GM23338 (cell line): ENCODE measurements at regions not wholly inside any gene's neighbourhood (a gene's known extent, or its start where the extent isn't known, plus 50 kb on each side); places are given as distances from the start of the nearest gene placed in this dataset.

Source experiments
- ATAC-seq: fragments of 200-7000 bp; cut with Tn5 transposase; 3 replicates; pipeline ENCODE4 v1.9.1; 2020
- DNase-seq: peaks from one replicate; pipeline ENCODE4 v3.0.0-alpha.2; 2015; ENCODE audit warnings: low spot score
- H2AFZ ChIP-seq: fragments of 200-600 bp; sonication (generic); 2 replicates; pipeline ENCODE4 v1.8.0; 2016; ENCODE audit warnings: antibody characterized with exemption, mild to moderate bottlenecking, moderate library complexity
- H3F3A ChIP-seq: fragments of 200-600 bp; sonication (generic); replicated peaks from 2 replicates; pipeline ENCODE4 v1.8.0; 2017; ENCODE audit warnings: antibody characterized with exemption, mixed run types, low read depth
- H3K27ac ChIP-seq: fragments of 200-600 bp; sonication (generic); 2 replicates; pipeline ENCODE4 v1.6.1; 2016; ENCODE audit warnings: low read depth
- H3K27me3 ChIP-seq: fragments of 200-600 bp; sonication (generic); 2 replicates; pipeline ENCODE4 v1.8.0; 2016; ENCODE audit warnings: mild to moderate bottlenecking, mixed run types, moderate library complexity; ENCODE audit not compliant: insufficient read depth
- H3K36me3 ChIP-seq: fragments of 200-600 bp; sonication (generic); 2 replicates; pipeline ENCODE4 v1.8.0; 2016; ENCODE audit warnings: mild to moderate bottlenecking; ENCODE audit not compliant: insufficient read depth
- H3K4me1 ChIP-seq: fragments of 200-600 bp; sonication (generic); 2 replicates; pipeline ENCODE4 v1.8.0; 2016; ENCODE audit warnings: mild to moderate bottlenecking, moderate library complexity; ENCODE audit not compliant: insufficient read depth
- H3K4me2 ChIP-seq: fragments of 200-600 bp; sonication (generic); 2 replicates; pipeline ENCODE4 v1.7.1; 2017; ENCODE audit warnings: mixed run types
- H3K4me3 ChIP-seq: fragments of 200-600 bp; sonication (generic); 2 replicates; pipeline ENCODE4 v1.6.1; 2016; ENCODE audit warnings: mixed run types
- H3K79me2 ChIP-seq: fragments of 200-600 bp; sonication (generic); replicated peaks from 2 replicates; pipeline ENCODE4 v1.8.0; 2017; ENCODE audit warnings: mild to moderate bottlenecking; ENCODE audit not compliant: insufficient read depth
- H3K9me2 ChIP-seq: fragments of 200-600 bp; sonication (generic); 2 replicates; pipeline ENCODE4 v1.8.0; 2017; ENCODE audit not compliant: insufficient read depth
- H4K20me1 ChIP-seq: fragments of 200-600 bp; sonication (generic); replicated peaks from 2 replicates; pipeline ENCODE4 v1.8.0; 2017; ENCODE audit warnings: mild to moderate bottlenecking; ENCODE audit not compliant: insufficient read depth
- H3K27ac Mint-ChIP-seq: 2 replicates; pipeline ENCODE4 v1.8.0; 2020; ENCODE audit warnings: inconsistent platforms, mild to moderate bottlenecking, moderate library complexity, mixed read lengths
- H3K27me3 Mint-ChIP-seq: 3 replicates; pipeline ENCODE4 v1.8.0; 2022; ENCODE audit warnings: low read depth, mild to moderate bottlenecking, moderate library complexity, mixed read lengths, inconsistent platforms; ENCODE audit not compliant: insufficient read depth, poor library complexity
- H3K36me3 Mint-ChIP-seq: 3 replicates; pipeline ENCODE4 v1.8.0; 2021; ENCODE audit warnings: low read depth, mild to moderate bottlenecking, inconsistent platforms, moderate library complexity, mixed read lengths
- H3K4me1 Mint-ChIP-seq: 3 replicates; pipeline ENCODE4 v1.8.0; 2020; ENCODE audit warnings: mild to moderate bottlenecking, inconsistent platforms, mixed read lengths
- H3K4me3 Mint-ChIP-seq: 3 replicates; pipeline ENCODE4 v1.8.0; 2021; ENCODE audit warnings: moderate library complexity, mild to moderate bottlenecking, inconsistent platforms, mixed read lengths
- H3K9me3 Mint-ChIP-seq: 3 replicates; pipeline ENCODE4 v1.8.0; 2020; ENCODE audit warnings: moderate library complexity, mild to moderate bottlenecking, inconsistent platforms, mixed read lengths
- EZH2 ChIP-seq: fragments of 200-600 bp; sonication (generic); IDR thresholded peaks from one replicate; pipeline ENCODE4 v1.8.0; 2017; ENCODE audit warnings: antibody characterized with exemption, mild to moderate bottlenecking, low read depth; ENCODE audit not compliant: unreplicated experiment
- EZH2phosphoT487 ChIP-seq: fragments of 200-600 bp; sonication (generic); IDR thresholded peaks from one replicate; pipeline ENCODE4 v1.8.1; 2018; ENCODE audit warnings: antibody characterized with exemption; ENCODE audit not compliant: unreplicated experiment
- JUNB ChIP-seq: IDR thresholded peaks from one replicate; pipeline ENCODE4 v1.6.1; 2016; ENCODE audit warnings: antibody characterized with exemption; ENCODE audit not compliant: unreplicated experiment
- POLR2AphosphoS5 ChIP-seq: IDR thresholded peaks from 2 replicates; pipeline ENCODE4 v1.6.1; 2016; ENCODE audit warnings: antibody characterized with exemption, low read depth
- STAT1 ChIP-seq: IDR thresholded peaks from one replicate; pipeline ENCODE4 v1.6.1; 2016; ENCODE audit warnings: antibody characterized with exemption; ENCODE audit not compliant: unreplicated experiment
- ZNF114 ChIP-seq: fragments of 250-450 bp; sonication (Bioruptor Pico); IDR thresholded peaks from 2 replicates; pipeline ENCODE4 v1.5.0; 2020; ENCODE audit warnings: mild to moderate bottlenecking, moderate library complexity
- ZNF331 ChIP-seq: fragments of 250-450 bp; sonication (Bioruptor Pico); IDR thresholded peaks from 2 replicates; pipeline ENCODE4 v1.5.0; 2020; ENCODE audit warnings: low read depth, mild to moderate bottlenecking, moderate library complexity
- TF ChIP-seq, protein P1 (sequence below): IDR thresholded peaks from 2 replicates; pipeline ENCODE4 v1.6.1; 2016; ENCODE audit warnings: antibody characterized with exemption
- TF ChIP-seq, protein P2 (sequence below): IDR thresholded peaks from one replicate; pipeline ENCODE4 v1.6.1; 2018; ENCODE audit warnings: antibody characterized with exemption; ENCODE audit not compliant: unreplicated experiment
- TF ChIP-seq, protein P3 (sequence below), 2 experiments: fragments of 200-600 bp in 1 of 2; sonication (generic) in 1 of 2; conservative IDR thresholded peaks; 2 replicates each; pipeline versions ENCODE4 v1.5.1 to v1.6.1; 2016 to 2017; ENCODE audit warnings: antibody characterized with exemption in 2 of 2, low read depth in 2 of 2, mild to moderate bottlenecking in 2 of 2, moderate library complexity in 1 of 2

DNA sequence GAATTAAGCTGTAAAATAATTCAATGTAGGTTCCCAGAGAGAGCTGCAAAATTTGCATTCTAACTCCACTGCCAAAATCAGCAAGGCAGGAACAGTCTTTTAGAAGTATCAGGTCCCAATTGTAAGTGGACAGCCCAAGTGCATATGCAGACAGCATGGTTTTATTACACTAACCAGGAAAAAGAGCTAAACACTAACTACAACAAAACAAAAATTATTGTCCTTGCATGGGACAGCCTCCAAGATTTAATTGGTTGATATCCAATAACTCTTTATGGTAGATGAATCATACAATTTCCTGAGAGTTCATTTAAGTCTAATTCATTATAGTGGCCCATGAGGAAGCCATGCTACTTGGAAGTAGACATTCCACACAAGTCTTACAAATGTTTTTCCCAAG, 154.3 kb upstream of the ZNF648 start (continued):
- TF ChIP-seq, protein P1, sequence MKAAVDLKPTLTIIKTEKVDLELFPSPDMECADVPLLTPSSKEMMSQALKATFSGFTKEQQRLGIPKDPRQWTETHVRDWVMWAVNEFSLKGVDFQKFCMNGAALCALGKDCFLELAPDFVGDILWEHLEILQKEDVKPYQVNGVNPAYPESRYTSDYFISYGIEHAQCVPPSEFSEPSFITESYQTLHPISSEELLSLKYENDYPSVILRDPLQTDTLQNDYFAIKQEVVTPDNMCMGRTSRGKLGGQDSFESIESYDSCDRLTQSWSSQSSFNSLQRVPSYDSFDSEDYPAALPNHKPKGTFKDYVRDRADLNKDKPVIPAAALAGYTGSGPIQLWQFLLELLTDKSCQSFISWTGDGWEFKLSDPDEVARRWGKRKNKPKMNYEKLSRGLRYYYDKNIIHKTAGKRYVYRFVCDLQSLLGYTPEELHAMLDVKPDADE = no peak
- TF ChIP-seq, protein P2, sequence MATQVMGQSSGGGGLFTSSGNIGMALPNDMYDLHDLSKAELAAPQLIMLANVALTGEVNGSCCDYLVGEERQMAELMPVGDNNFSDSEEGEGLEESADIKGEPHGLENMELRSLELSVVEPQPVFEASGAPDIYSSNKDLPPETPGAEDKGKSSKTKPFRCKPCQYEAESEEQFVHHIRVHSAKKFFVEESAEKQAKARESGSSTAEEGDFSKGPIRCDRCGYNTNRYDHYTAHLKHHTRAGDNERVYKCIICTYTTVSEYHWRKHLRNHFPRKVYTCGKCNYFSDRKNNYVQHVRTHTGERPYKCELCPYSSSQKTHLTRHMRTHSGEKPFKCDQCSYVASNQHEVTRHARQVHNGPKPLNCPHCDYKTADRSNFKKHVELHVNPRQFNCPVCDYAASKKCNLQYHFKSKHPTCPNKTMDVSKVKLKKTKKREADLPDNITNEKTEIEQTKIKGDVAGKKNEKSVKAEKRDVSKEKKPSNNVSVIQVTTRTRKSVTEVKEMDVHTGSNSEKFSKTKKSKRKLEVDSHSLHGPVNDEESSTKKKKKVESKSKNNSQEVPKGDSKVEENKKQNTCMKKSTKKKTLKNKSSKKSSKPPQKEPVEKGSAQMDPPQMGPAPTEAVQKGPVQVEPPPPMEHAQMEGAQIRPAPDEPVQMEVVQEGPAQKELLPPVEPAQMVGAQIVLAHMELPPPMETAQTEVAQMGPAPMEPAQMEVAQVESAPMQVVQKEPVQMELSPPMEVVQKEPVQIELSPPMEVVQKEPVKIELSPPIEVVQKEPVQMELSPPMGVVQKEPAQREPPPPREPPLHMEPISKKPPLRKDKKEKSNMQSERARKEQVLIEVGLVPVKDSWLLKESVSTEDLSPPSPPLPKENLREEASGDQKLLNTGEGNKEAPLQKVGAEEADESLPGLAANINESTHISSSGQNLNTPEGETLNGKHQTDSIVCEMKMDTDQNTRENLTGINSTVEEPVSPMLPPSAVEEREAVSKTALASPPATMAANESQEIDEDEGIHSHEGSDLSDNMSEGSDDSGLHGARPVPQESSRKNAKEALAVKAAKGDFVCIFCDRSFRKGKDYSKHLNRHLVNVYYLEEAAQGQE = no peak
- TF ChIP-seq EZH2 (no peak), ZNF114 (no peak), POLR2AphosphoS5 (no peak)

DNA sequence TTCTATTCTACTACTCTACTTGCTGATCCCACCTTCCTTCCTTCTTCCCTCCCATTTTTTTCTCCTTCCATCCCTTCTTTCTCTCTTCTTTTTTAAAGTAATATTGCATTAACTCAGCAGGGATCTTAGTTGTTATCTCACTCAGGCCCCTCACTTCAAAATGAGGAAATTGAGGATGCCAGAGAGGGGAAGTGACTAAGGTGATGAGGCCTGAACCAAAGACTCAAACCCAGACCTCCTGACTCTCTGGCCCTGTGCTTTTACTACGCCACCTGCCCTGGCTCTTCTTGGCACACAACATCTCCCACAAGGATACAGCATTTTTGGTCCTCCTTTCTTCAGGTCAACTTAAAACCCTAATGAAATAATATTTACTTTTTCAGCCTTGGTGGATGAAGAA, 151.7 kb upstream of the ZNF648 start:
- H3K27ac Mint-ChIP-seq = no peak overlapping the region
- no peaks in the 10 kb centered on the region for H3F3A ChIP-seq
- peaks cover 2% of the 10 kb centered on the region for H3K27me3 Mint-ChIP-seq
- peaks cover 3% of the 10 kb centered on the region; the same call in 2 of the 3 replicates for H3K4me1 Mint-ChIP-seq
- H3K9me2 ChIP-seq = peaks cover 3% of the 10 kb centered on the region; the same call in 1 of the 2 replicates
- H3K4me3 ChIP-seq = no peak overlapping the region
- no peaks in the 10 kb centered on the region for H3K79me2 ChIP-seq
- H2AFZ ChIP-seq = no peak overlapping the region
- DNase-seq (no peak), ATAC-seq (no peak)
- H3K4me3 Mint-ChIP-seq = no peak overlapping the region
- H4K20me1 ChIP-seq = no peaks in the 10 kb centered on the region
- H3K4me1 ChIP-seq = no peaks in the 10 kb centered on the region
- H3K4me2 ChIP-seq = no peak overlapping the region
- no peaks in the 10 kb centered on the region for H3K36me3 Mint-ChIP-seq
- no peak overlapping the region for H3K27ac ChIP-seq
- H3K27me3 ChIP-seq = no peaks in the 10 kb centered on the region
- no peaks in the 10 kb centered on the region for H3K36me3 ChIP-seq
- H3K9me3 Mint-ChIP-seq = peaks cover 3% of the 10 kb centered on the region
- TF ChIP-seq ZNF331 (CRISPR knock-in tag) (no peak), POLR2AphosphoS5 (no peak), EZH2 (no peak), STAT1 (no peak), EZH2phosphoT487 (no peak), JUNB (no peak)
- TF ChIP-seq, protein P3, sequence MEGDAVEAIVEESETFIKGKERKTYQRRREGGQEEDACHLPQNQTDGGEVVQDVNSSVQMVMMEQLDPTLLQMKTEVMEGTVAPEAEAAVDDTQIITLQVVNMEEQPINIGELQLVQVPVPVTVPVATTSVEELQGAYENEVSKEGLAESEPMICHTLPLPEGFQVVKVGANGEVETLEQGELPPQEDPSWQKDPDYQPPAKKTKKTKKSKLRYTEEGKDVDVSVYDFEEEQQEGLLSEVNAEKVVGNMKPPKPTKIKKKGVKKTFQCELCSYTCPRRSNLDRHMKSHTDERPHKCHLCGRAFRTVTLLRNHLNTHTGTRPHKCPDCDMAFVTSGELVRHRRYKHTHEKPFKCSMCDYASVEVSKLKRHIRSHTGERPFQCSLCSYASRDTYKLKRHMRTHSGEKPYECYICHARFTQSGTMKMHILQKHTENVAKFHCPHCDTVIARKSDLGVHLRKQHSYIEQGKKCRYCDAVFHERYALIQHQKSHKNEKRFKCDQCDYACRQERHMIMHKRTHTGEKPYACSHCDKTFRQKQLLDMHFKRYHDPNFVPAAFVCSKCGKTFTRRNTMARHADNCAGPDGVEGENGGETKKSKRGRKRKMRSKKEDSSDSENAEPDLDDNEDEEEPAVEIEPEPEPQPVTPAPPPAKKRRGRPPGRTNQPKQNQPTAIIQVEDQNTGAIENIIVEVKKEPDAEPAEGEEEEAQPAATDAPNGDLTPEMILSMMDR (conservative IDR thresholded peaks at IDR 0.05; ENCODE audit: low read depth in 2 of 2) = no peak
- TF ChIP-seq, protein P2 = no peak
- TF ChIP-seq, protein P1 = no peak
